Tongue (tissue), 2 donors: ENCODE measurements at regions not wholly inside any gene's neighbourhood (a gene's known extent, or its start where the extent isn't known, plus 50 kb on each side); places are given as distances from the start of the nearest gene placed in this dataset. TPM values are rescaled to one million over a fixed set of nuclear protein-coding genes. Genes with fewer than 3 reads are reported as not detected.

Source experiments
- DNase-seq: peaks from one replicate; pipeline ENCODE4 v3.0.0-alpha.2; 2015
- small RNA-seq: library from RNA; depleted of rRNA; stranded (forward); fragments of <200 nt; gene quantifications from one replicate; pipeline ENCODE3, GENCODE V24; 2014; ENCODE audit warnings: low replicate concordance

- DNase-seq = no peak
These were observed 61.4 kb upstream of the TLE3 start for GRCh38 chr15:70159001-70159712.

- DNase-seq = no peak
These were observed 60.7 kb upstream of the TLE3 start for GRCh38 chr15:70158309-70159000.

GRCh38 chr15:70156671-70157271, 59.1 kb upstream of the TLE3 start:
- peak; percentile 72 for DNase-seq

- DNase-seq = peak; percentile 47
These were observed 57.1 kb upstream of the TLE3 start for GRCh38 chr15:70154718-70155347.

GRCh38 chr15:70153921-70154717, 56.4 kb upstream of the TLE3 start:
- peak; percentile 44 for DNase-seq

GRCh38 chr15:70152070-70152480, 54.4 kb upstream of the TLE3 start:
- peak; percentile 30 for DNase-seq

GRCh38 chr15:70151462-70151861, 53.7 kb upstream of the TLE3 start:
- no peak for DNase-seq

- DNase-seq = no peak
These were observed 53.3 kb upstream of the TLE3 start for GRCh38 chr15:70151003-70151402.

- DNase-seq = no peak
These were observed 52.7 kb upstream of the TLE3 start for GRCh38 chr15:70150405-70150747.

GRCh38 chr15:70149667-70150404, 52.1 kb upstream of the TLE3 start:
- no peak for DNase-seq

- no peak for DNase-seq
These were observed 50.1 kb upstream of the TLE3 start for GRCh38 chr15:70147778-70148177.

Small RNAs in the stretch of these regions (small RNA-seq; reads per million reads assigned to genes)
- gene RNU6-745P = not detected
